ENCODE measurements at regions not wholly inside any gene's neighbourhood (a gene's known extent, or its start where the extent isn't known, plus 50 kb on each side); places are given as distances from the start of the nearest gene placed in this dataset.
"Not testable (repeated sequence)": the region's sequence is repeated elsewhere in the genome, so short reads cannot be mapped to it uniquely, and the experiment has no call there.

DNA sequence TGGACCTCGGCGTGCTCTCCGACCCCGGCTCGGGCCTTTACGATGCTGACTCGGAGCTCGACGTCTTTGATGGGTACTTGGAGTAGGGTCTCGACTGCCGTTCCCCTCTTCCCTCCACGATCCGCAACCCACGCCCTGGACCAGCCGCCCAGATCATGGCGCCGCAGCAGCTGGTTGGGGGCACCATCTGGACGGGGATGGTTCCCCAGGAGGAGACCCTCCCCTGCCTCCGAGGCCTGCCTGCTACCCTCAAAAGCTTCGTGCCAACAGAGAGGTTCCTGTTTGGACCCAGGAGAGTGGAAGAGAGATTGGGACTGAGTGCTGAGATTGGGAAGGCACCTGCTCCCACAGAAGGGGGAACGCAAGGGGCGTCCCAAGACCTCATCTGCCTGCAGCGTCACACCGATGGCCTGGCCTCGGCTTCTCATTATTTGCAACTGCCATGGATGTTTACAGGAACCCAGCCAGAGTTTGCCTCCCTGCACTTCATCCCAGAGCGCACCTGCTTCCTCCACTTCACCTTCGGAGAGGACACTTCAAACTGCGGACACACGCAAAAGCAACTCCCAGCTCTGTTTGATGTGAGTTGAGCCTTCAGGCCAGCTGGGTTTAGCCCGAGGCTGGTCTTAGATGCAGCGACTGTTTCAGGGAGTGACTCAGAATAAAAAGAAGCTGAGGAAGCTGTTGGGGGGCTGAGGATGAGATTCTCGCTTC lies 58.9 kb downstream of the GOLGA6L7 start:
- H3K27me3 Mint-ChIP-seq (ENCODE audit: insufficient read depth, unreplicated experiment); H3K4me1 Mint-ChIP-seq (ENCODE audit: insufficient read depth, unreplicated experiment); POLR2A ChIA-PET; H3K27ac Mint-ChIP-seq (ENCODE audit: low read depth, unreplicated experiment); BruUV-seq (replicated peaks); DNase-seq (ENCODE audit: unreplicated experiment); H3K4me3 Mint-ChIP-seq (ENCODE audit: unreplicated experiment); H3K36me3 Mint-ChIP-seq (ENCODE audit: insufficient read depth, unreplicated experiment); intact Hi-C loops (cut with micrococcal nuclease); CTCF ChIA-PET; H3K9me3 Mint-ChIP-seq (ENCODE audit: unreplicated experiment): not testable (repeated sequence)

DNA sequence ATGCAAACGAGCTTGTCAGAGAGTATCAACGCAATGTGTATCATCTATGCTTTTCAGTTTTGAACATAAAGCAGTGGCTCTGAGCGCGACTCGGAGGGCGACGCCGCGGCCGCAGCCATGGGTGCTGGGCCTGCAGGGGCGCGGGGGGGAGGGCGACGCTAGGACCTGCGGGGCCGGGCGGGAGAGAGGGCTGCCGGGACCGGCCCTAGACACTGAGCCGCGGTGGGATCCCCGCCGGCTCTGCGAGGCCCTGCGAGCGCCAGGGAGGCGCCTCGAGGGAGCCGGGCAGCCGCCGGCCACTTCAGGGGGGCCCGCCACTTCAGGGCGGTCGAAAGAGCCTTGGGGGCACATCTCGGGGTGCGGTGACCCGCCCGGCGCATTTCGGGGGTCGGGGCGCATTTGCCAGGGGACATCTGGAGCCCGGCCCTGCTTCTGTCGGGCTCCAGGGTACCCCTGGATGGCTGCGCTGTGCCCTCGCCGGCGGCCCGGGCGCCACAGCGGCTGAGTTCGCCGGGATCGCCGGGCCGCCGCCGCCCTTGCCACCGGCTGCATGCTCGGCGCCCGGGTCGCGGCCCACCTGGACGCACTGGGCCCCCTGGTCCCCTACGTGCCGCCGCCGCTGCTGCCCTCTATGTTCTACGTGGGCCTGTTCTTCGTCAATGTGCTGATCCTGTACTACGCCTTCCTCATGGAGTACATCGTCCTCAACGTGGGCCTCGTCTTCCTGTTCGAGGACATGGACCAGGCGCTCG lies 59.6 kb downstream of the GOLGA6L7 start:
- H3K27me3 Mint-ChIP-seq (ENCODE audit: insufficient read depth, unreplicated experiment); POLR2A ChIA-PET; H3K27ac Mint-ChIP-seq (ENCODE audit: low read depth, unreplicated experiment); CTCF ChIA-PET; H3K4me1 Mint-ChIP-seq (ENCODE audit: insufficient read depth, unreplicated experiment); BruUV-seq (replicated peaks); H3K9me3 Mint-ChIP-seq (ENCODE audit: unreplicated experiment); H3K36me3 Mint-ChIP-seq (ENCODE audit: insufficient read depth, unreplicated experiment); intact Hi-C loops (cut with micrococcal nuclease); H3K4me3 Mint-ChIP-seq (ENCODE audit: unreplicated experiment); DNase-seq (ENCODE audit: unreplicated experiment): not testable (repeated sequence)

DNA sequence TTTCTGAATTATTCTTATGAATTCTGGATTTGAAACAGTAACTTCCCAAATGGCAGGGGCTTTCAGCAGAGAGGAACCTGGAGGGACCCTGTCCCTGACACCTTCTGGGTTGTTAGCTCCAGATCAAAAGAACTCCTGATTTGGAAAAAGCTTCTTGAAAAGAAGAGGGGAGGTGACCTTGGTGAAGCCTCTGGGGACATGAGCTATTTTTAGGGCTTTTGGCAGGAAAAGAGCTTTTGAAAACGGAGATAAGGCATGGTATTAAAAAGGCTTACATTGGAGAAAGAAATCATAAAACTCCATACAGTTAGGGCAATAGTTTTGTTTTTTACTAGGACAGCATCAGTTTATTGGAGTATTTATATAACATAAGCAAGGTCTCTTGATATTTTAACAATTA lies 60.3 kb downstream of the GOLGA6L7 start:
- CTCF ChIA-PET; H3K9me3 Mint-ChIP-seq (ENCODE audit: unreplicated experiment); DNase-seq (ENCODE audit: unreplicated experiment); H3K36me3 Mint-ChIP-seq (ENCODE audit: insufficient read depth, unreplicated experiment); POLR2A ChIA-PET; intact Hi-C loops (cut with micrococcal nuclease); H3K4me1 Mint-ChIP-seq (ENCODE audit: insufficient read depth, unreplicated experiment); H3K27ac Mint-ChIP-seq (ENCODE audit: low read depth, unreplicated experiment); BruUV-seq (replicated peaks); H3K4me3 Mint-ChIP-seq (ENCODE audit: unreplicated experiment); H3K27me3 Mint-ChIP-seq (ENCODE audit: insufficient read depth, unreplicated experiment): not testable (repeated sequence)

DNA sequence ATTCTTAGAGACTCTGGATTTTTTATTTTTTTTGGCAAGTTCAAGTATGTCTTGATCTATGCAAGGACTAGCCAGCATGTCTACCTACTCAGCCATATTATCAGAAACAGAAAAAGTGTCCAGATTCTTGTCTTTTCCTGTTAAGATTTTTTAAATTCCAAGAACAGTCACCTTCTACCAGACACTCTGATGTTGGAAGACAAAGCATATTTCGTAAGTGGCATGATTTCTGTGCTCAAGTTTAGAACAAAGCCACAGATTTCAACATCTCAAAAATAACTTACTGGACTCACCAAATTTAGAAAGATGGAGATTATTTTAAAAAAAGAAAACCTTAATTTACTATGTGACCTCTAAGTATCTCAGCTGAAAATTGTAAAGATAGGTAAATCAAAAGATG lies 61.9 kb downstream of the GOLGA6L7 start:
- intact Hi-C loops (cut with micrococcal nuclease), result no loop called here
- TF ChIP-seq, protein P1, sequence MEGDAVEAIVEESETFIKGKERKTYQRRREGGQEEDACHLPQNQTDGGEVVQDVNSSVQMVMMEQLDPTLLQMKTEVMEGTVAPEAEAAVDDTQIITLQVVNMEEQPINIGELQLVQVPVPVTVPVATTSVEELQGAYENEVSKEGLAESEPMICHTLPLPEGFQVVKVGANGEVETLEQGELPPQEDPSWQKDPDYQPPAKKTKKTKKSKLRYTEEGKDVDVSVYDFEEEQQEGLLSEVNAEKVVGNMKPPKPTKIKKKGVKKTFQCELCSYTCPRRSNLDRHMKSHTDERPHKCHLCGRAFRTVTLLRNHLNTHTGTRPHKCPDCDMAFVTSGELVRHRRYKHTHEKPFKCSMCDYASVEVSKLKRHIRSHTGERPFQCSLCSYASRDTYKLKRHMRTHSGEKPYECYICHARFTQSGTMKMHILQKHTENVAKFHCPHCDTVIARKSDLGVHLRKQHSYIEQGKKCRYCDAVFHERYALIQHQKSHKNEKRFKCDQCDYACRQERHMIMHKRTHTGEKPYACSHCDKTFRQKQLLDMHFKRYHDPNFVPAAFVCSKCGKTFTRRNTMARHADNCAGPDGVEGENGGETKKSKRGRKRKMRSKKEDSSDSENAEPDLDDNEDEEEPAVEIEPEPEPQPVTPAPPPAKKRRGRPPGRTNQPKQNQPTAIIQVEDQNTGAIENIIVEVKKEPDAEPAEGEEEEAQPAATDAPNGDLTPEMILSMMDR (IDR thresholded peaks at IDR 0.05; ENCODE audit: unreplicated experiment), result no peak
- peak; percentile 1 for DNase-seq (ENCODE audit: unreplicated experiment)
- CTCF ChIA-PET, result no interaction called here
- no peak overlapping the region for H3K4me3 Mint-ChIP-seq (ENCODE audit: unreplicated experiment)
- peak overlapping the region; percentile 5 for H3K27ac Mint-ChIP-seq (ENCODE audit: low read depth, unreplicated experiment)
- POLR2A ChIA-PET, result no interaction called here
- H3K4me1 Mint-ChIP-seq (ENCODE audit: insufficient read depth, unreplicated experiment), result peaks cover 7% of the 10 kb centered on the region
- no peaks in the 10 kb centered on the region for H3K9me3 Mint-ChIP-seq (ENCODE audit: unreplicated experiment)
- no peaks in the 10 kb centered on the region for H3K27me3 Mint-ChIP-seq (ENCODE audit: insufficient read depth, unreplicated experiment)
- BruUV-seq (replicated peaks), result no TSS peak
- H3K36me3 Mint-ChIP-seq (ENCODE audit: insufficient read depth, unreplicated experiment), result no peaks in the 10 kb centered on the region

DNA sequence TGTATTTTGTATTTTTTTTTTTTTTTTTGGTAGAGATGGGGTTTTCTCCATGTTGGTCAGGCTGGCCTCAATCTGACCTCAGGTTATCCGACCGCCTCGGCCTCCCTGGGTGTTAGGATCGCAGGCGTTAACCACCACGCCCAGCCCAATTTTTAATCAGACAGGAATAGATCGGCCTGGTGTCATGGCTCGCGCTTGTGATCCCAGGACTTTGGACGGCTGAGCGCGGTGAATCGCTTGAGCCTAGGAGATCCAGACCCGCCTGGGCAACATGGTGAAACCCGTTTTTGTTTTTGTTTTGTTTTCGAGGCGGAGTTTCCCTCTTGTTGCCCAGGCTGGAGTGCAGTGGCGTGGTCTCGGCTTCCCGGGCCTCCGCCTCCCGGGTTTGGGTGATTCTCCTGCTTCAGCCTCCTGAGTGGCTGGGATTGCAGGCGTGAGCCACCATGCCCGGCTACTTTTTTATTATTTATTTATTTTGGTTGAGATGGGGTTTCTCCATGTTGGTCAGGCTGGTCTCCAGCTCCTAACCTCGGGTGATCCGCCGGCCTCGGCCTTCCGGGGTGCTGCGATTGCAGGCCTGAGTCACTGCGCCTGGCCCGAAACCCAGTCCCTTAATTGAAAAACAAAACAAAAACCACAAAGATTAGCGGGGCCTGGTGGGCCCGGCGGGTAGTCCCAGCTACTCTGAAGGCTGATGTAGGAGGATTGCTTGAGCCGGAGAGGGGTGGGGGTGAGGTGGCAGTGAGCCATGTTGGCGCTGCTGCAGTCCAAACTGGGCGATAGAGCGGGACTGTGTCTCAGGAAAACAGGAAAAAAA lies 63.9 kb downstream of the GOLGA6L7 start:
- H3K27ac Mint-ChIP-seq (ENCODE audit: low read depth, unreplicated experiment); POLR2A ChIA-PET; H3K4me3 Mint-ChIP-seq (ENCODE audit: unreplicated experiment); H3K4me1 Mint-ChIP-seq (ENCODE audit: insufficient read depth, unreplicated experiment); H3K27me3 Mint-ChIP-seq (ENCODE audit: insufficient read depth, unreplicated experiment); BruUV-seq (replicated peaks); H3K36me3 Mint-ChIP-seq (ENCODE audit: insufficient read depth, unreplicated experiment); H3K9me3 Mint-ChIP-seq (ENCODE audit: unreplicated experiment); DNase-seq (ENCODE audit: unreplicated experiment); intact Hi-C loops (cut with micrococcal nuclease): not testable (repeated sequence)
- CTCF ChIA-PET, result interaction anchor here (0.7 kb wide), 1 partner anchor 78 kb away, joined by 4 read pairs; no protein-coding TSS in a partner anchor
